ENCODE measurements at regions not wholly inside any gene's neighbourhood (a gene's known extent, or its start where the extent isn't known, plus 50 kb on each side); places are given as distances from the start of the nearest gene placed in this dataset.

- DNase-seq (ENCODE audit: extremely low read depth, low read depth): no peak
- no peak overlapping the region for H3K4me3 ChIP-seq (replicated peaks; ENCODE audit: low read depth, low read length)
- TF ChIP-seq, protein P1, sequence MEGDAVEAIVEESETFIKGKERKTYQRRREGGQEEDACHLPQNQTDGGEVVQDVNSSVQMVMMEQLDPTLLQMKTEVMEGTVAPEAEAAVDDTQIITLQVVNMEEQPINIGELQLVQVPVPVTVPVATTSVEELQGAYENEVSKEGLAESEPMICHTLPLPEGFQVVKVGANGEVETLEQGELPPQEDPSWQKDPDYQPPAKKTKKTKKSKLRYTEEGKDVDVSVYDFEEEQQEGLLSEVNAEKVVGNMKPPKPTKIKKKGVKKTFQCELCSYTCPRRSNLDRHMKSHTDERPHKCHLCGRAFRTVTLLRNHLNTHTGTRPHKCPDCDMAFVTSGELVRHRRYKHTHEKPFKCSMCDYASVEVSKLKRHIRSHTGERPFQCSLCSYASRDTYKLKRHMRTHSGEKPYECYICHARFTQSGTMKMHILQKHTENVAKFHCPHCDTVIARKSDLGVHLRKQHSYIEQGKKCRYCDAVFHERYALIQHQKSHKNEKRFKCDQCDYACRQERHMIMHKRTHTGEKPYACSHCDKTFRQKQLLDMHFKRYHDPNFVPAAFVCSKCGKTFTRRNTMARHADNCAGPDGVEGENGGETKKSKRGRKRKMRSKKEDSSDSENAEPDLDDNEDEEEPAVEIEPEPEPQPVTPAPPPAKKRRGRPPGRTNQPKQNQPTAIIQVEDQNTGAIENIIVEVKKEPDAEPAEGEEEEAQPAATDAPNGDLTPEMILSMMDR (IDR thresholded peaks at IDR 0.05; ENCODE audit: low read depth, low read length, missing control alignments): no peak
Measured at GRCh38 chr4:135564090-135564489, 1362.5 kb upstream of the PABPC4L start.

GRCh38 chr4:135553213-135553612 lies 1351.6 kb upstream of the PABPC4L start:
- TF ChIP-seq, protein P1 (IDR thresholded peaks at IDR 0.05; ENCODE audit: low read depth, low read length, missing control alignments): no peak
- H3K4me3 ChIP-seq (replicated peaks; ENCODE audit: low read depth, low read length): no peak overlapping the region
- no peak for DNase-seq (ENCODE audit: extremely low read depth, low read depth)

DNA sequence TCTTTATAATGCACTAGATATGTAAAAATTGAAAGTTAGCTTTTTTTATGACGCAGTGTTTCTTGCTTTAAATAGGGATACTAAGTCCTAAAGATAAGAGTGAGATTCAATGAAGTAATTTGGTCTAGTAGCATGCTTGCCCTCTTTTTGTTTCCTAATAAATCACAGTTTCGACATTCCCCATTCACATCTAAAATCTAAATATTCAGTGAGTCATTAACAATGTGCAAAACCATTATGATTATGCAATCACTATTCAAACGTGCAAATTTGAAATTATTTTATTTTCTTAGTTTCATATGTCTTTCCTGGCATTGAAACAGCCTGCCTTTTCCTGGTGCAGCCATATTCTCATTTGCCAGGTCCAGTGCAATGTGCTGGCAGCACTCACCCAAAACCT lies 1350.5 kb upstream of the PABPC4L start:
- TF ChIP-seq, protein P1 (IDR thresholded peaks at IDR 0.05; ENCODE audit: low read depth, low read length, missing control alignments): no peak
- H3K4me3 ChIP-seq (replicated peaks; ENCODE audit: low read depth, low read length): no peak overlapping the region
- no peak for DNase-seq (ENCODE audit: extremely low read depth, low read depth)

- no peak overlapping the region for H3K4me3 ChIP-seq (replicated peaks; ENCODE audit: low read depth, low read length)
- TF ChIP-seq, protein P1 (IDR thresholded peaks at IDR 0.05; ENCODE audit: low read depth, low read length, missing control alignments): no peak
- DNase-seq (ENCODE audit: extremely low read depth, low read depth): no peak
Measured at GRCh38 chr4:135548711-135549110, 1347.1 kb upstream of the PABPC4L start.

GRCh38 chr4:135545616-135546317 lies 1344.2 kb upstream of the PABPC4L start:
- DNase-seq (ENCODE audit: extremely low read depth, low read depth): no peak
- TF ChIP-seq, protein P1 (IDR thresholded peaks at IDR 0.05; ENCODE audit: low read depth, low read length, missing control alignments): no peak

DNA sequence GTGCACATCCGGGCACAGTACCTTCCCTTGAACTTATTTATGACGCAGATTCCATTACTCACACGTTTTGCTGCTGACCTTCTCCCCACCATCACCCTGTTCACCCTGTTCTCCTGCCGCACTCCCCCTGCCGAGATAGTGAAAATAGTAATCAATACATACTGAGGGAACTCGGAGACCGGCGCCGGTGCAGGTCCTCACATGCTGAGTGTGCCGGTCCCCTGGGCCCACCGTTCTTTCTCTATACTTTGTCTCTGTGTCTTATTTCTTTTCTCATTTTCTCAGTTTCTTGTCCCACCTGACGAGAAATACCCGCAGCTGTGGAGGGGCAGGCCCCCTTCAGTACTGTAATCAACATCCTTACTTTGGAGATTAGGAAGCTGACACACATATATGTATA lies 1337.1 kb upstream of the PABPC4L start:
- TF ChIP-seq, protein P1 (IDR thresholded peaks at IDR 0.05; ENCODE audit: low read depth, low read length, missing control alignments): no peak
- no peak for DNase-seq (ENCODE audit: extremely low read depth, low read depth)
- no peak overlapping the region for H3K4me3 ChIP-seq (replicated peaks; ENCODE audit: low read depth, low read length)

More at GRCh38 chr4:135545616-135546317, 1344.2 kb upstream of the PABPC4L start:
- no peak overlapping the region for H3K4me3 ChIP-seq (replicated peaks; ENCODE audit: low read depth, low read length)

DNA sequence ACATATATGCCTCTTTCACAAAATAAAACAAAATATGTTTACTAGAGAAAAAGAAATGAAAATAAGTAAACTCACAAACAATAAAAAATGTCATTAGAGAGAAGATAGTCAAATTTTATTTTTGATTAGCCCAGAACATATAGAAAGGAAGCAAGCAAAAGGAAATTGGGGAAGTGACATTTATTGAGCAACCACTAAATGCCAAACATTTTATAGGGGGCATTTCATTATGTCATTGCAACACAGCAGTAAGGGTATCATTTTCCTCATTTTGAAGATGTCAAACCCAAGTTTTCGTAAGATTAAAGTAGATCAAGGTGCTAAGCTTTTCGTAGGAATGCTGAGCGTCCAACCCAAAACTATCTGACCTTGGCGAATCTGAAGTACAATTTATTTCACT lies 1331.5 kb upstream of the PABPC4L start:
- H3K4me3 ChIP-seq (replicated peaks; ENCODE audit: low read depth, low read length): no peak overlapping the region
- no peak for DNase-seq (ENCODE audit: extremely low read depth, low read depth)
- TF ChIP-seq, protein P1 (IDR thresholded peaks at IDR 0.05; ENCODE audit: low read depth, low read length, missing control alignments): no peak

All from HFF-Myc (cell line).